NCI-H82 treated with DMSO at 0.1 percent for 48 hours (cell line): ENCODE measurements at regions not wholly inside any gene's neighbourhood (a gene's known extent, or its start where the extent isn't known, plus 50 kb on each side); places are given as distances from the start of the nearest gene placed in this dataset.
"Not testable (repeated sequence)": the region's sequence is repeated elsewhere in the genome, so short reads cannot be mapped to it uniquely, and the experiment has no call there.

Source experiments
- DNase-seq: peaks from one replicate; lab custom pipeline; 2025; ENCODE audit not compliant: unreplicated experiment; lab: John Stamatoyannopoulos, UW

DNA sequence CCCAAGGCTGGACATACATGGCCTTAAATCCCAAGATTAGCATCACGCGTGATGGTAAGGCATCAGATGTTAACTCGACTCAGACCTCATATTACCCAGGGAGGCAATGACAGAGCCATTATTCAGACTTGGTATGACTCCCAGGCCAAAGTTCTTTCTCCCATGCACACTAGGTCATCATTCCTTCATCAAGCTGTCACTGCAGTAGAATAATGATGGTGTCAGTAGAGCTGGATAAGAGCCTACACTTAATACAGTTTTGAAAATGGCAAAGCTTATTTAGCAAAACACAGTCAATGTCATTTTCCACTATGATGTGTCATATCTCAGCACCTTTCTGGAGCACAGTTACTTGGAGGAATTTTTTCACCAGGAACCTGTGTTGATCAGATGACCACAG, 663.3 kb downstream of the SUCLG1 start:
- DNase-seq: no peak

DNA sequence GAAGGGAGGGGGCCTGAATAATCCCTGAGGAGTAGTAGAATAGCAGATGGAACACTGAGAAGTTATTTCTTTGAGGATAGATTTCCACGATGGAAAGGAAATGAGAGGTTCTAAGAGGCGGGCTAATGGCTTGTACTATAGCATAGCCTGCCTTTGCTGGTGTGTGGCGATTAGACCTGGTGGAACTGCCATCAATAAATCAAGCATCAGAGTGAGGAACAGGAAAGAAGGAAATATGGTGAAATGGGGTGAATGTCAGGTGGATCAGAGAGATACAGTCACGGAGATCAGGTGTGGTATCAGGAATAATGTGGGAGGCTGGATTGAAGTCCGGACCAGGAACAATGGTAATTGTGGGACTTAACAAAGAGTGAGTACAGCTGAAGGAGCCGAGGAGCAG, 668.6 kb downstream of the SUCLG1 start:
- not testable (repeated sequence) for DNase-seq

DNA sequence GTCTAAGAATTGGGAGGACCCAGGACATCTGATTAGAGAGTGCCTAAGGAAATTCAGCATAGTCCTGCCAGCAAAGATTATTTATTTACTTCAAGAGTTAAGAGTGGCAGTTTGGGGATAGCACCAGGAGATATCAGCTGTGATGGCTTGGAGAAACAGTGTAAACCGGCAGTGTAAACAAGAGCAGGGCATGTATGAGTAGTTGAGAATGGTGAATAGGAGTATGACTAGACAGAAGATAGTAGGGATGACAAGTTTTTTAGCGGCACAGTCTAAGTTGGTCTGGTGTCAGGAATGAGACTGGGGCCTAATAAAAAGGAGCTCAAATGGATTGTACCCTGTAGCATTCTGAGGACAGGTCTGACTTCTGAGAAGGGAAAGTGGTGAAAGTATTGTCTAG, 669.4 kb downstream of the SUCLG1 start:
- DNase-seq: not testable (repeated sequence)

DNA sequence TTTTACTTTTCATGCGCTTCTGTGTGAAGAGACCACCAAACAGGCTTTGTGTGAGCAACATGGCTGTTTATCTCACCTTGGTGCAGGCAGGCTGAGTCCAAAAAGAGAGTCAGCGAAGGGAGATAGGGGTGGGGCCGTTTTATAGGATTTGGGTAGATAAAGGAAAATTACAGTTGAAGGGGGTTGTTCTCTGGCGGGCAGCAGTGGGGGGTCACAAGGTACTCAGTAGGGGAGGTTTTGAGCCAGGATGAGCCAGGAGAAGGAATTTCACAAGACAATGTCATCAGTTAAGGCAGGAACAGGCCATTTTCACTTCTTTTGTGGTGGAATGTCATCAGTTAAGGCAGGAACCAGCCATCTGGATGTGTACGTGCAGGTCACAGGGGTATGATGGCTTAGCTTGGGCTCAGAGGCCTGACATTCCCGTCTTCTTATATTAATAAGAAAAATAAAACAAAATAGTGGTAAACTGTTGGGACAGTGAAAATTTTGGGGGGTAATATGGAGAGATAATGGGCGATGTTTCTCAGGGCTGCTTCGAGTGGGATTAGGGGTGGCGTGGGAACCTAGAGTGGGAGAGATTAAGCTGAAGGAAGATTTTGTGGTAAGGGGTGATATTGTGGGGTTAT, 670.0 kb downstream of the SUCLG1 start:
- DNase-seq: not testable (repeated sequence)

DNA sequence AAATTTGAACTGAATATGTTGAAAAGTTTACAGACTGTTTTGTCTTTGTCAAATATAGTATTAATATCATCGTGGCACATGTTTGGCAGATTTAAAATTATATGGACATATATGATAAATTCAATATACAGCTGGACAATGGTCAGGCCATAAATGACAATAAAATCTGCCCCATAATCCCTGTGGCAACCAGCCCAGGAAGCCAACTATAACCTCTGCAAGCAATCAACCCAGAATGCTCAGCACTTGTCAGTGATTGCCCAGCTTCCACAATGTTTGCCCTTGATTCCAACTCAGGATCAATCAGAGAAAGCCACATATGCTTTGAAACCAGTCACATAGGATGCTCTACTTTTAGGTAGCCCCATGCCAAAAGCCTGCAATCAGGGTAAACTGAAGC, 671.9 kb downstream of the SUCLG1 start:
- DNase-seq: no peak

DNA sequence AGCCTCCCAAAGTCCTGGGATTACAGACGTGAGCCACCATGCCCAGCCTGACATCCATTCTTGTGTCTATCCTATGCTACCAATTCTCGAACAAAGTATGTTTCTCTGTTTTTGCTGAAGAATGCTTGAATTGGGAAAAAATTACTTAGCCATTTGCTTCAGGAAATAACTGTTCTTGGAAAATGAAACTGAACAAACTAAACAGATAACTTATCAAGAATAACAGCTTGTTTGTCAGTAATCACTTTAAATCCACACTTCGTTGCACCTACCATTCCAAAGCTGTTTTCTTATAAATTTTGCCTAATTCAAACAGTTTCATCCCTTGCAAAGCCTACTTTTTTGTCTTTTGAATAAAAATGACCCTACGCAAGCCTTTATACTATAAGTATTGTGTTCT, 672.9 kb downstream of the SUCLG1 start:
- no peak for DNase-seq

DNA sequence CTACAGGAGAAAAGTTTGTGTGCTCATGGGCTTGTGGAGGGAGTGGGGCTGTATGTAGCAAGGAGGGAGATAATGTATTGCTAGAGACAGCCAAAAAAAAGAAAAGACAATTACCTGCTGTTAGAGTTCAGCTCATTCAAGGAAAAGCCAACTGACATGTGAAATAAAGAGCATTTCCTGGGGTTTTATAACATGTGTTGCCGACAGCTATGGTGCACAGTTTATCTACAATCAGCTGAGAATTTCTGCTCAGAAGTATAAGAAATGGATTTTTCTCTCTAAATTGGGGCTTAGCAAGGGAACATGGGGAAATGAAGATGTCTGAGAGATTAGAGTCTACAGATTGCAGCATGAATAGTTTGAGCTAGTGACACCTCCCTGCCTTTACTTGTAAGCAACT, 674.1 kb downstream of the SUCLG1 start:
- no peak for DNase-seq

DNA sequence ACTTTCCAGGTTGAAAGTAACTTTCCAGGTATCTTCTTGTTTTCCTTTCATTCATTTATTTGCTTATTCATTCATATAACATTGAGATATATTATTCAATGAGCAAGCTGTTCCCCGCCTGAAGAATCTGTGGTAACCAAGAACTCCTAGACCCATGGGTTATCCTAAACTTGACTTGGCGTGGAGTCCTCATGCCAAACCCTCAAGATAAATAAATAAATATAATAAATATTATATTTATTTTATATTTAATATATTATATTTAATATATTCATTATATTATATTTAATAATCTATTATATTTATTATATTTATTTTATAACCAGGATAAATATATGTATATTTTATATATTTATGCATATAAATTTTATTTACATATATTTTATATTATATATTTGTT, 674.8 kb downstream of the SUCLG1 start:
- DNase-seq: no peak

DNA sequence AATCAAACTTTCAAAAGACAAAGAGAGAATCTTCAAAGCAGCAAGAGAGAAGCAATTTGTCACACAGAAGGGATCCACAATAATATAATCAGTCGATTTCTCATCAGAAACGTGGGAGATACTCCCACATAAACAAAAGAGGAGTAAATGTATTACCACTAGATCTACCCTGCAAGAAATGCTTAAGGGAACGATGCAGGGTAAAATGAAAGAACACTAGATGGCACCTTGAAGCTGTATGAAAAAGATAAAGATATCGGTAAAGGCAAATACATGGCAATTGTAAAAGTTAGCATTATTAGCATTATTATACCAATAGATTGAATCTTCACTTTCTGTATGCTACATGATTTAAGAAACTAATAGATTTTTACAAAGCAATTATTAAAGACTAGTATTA, 677.0 kb downstream of the SUCLG1 start:
- DNase-seq: no peak

DNA sequence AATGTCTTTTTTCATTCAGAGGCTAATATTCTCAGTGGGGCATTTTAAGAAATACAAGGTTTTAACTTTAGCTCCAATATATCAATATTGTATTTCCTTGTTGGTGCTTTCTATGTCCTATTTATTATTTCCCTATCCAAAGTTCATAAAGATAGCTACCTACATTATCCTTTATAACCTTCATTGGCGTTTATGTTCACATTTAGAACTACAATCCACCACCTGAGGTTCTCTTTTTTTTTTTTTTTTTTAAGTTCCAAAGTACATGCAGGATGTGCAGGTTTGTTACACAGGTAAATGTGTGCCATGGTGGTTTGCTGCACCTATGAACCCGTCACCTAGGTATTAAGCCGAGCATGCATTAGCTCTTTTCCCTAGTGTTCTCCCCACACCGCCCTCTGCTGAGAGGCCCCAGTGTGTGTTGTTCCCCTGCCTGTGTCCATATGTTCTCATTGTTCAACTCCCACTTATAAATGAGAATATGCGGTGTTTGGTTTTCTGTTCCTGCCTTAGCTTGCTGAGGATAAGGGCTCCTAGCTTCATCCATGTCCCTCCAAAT, 694.6 kb downstream of the SUCLG1 start:
- no peak for DNase-seq

DNA sequence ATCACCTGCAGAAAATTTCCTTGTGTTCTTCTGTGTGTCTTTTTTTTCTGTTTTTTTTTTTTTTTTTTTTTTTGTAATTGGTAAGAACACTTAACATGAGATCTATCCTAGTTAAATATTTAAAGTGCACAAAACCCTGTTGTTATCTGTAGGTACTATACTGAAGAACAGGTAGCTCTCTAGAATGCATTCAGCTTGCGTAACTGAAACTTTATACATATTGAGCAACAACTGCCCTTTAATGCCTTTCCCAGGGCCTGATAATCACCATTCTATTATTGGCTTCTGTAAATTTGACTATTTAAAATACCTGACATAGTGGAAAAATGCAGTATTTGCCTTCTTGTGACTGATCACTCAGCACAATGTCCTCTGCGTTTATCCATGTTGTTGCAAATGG, 701.8 kb downstream of the SUCLG1 start:
- no peak for DNase-seq

DNA sequence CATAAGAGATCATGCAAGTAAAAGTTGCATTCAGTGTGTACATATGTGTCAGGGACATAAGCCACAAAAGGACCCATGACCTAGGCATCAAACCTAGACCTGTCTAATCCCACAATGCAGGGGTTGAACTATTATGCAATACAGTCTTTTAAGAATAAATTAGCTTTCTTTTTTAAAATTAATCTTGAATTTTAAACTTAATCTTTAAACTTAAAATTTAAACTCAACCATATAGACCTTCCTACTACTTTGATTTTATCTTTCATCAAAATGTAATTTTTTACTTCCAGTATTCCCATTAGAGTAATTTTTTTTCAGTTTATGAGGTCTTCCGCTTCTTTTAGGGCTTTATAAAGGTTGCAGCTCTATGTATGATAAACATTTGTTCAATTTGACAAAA, 702.9 kb downstream of the SUCLG1 start:
- no peak for DNase-seq

DNA sequence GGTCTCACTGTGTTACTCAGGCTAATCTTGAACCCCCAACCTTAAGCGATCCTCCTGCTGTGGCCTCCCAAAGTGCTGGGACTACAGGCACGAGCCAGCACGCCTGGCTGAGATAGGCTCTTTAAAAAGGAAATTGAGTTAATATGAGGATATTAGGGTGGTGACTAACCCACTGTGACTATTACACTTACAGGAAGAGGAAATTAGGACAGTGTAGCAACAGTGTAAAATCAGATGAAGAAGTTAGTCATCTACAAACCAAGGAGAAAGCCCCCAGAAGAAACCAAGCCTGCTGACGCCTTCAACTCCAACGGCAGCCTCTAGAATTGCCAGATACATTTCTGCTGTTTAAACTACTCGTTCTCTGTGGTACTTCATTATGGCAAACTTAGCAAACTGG, 711.9 kb downstream of the SUCLG1 start:
- DNase-seq: no peak

DNA sequence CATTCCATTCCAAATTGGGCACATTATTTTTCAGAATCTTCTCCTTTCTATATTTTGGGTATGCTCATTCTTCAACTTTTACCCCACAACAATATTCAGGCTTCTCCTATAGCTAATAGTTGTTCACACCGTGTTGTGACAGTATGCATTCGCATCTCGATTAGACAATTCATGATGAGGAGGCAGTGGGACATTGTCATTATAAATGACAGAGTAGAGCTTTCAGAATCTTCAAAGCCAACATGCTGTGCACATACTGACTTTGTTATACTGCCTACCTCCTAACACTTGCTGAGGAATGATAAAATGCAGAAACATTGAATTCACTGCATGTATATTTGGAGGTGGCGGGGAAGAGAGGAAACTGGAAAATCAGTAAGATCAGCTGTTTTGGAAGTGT, 714.2 kb downstream of the SUCLG1 start:
- no peak for DNase-seq

DNA sequence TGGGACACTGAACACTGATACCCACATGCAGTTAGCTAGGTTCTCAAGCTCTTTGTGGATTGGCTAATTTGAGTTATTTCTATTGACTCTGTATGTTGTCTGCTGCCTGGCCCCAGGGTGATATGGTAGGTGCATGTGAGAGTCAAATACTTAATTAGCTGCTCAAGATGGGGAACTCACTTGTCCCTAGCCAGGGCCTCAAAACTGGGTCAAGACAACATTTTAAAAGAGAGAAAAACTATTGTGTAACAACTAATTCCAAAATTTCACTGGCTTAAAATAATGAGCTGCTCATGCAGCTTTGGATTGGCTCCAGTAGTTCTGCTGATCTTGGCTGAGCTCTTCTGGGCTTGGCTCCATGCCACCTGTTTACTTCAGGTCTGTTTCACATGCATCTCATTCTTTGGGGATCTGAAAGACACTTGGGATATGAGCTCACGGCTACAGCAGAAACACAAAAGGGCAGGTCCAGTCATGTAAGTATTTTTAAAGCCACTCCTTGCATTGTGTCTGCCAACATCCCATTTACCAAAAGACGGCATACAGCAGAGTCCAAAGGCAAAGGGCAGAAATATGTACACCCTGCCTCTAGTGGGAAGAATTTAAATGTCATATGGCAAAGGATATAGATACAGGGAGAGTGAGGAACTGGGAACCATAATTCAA, 716.8 kb downstream of the SUCLG1 start:
- no peak for DNase-seq

DNA sequence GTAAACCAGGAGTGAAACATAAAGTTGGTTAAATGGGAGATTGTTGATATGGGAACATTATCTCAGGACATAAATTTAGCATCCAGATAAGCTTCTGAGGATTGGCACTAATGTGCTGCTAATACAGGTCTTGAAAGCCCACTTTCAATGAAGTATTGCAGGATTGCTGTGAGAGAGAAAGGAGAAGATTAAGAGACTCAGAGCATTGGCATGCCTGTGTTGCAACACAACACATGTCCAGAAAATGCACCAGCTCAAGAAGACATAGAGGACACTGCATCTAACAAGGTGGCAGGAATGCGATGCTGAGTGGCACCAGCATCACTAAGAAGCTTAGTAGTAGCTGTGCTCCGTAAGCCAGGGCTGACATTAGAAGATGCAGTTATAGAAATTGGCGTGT, 728.9 kb downstream of the SUCLG1 start:
- no peak for DNase-seq

DNA sequence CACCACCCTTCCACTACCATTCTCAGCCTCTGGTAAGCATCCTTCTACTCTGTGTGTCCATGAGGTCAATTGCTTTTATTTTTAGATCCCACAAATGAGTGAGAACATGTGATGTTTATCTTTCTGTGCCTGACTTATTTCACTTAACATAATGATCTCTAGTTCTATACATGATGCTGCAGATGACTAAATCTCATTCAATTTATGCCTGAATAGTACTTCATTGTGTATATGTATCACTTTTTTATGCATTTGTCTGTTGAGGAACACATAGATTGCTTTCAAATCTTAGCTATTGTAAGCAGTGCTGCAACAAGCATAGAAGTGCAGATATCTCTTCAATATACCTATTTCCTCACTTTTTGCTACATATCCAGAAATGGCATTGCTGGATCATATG, 733.3 kb downstream of the SUCLG1 start:
- DNase-seq: no peak

DNA sequence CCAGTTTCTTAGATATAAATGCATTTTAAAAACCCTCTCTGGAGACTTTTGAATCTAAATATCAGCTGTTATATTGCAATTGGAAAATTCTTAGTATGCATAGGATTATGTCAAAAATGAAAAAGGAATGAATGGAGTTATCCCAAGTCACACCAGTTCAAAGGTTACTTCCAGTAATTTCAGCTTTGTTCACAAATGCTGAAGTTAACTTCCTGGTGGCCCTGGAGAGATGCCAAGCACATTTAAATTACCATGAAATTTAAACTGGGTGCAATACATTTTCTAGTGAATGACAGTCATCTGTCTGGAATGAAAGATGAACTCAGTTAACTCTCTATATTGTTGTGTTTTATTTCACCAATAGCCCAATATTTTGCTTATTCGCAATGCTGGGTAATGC, 753.9 kb downstream of the SUCLG1 start:
- DNase-seq: no peak

DNA sequence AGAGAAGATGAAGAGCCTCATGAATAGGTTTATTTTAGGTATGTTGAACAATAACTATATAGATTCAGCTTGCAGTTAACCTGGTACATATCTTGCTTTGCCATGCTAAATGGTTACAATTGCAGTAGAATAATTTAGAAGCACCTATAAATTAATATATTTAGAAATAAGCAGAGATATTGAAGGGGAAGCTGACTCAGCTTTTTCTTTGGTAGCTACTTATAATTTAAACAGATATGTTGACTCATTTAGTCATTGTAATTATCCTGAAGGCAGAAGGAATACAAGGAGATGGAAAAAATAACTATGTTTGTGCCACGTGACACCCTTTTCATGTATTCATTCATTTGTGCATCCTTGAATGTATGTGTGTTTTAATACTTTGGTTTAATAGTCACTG, 755.5 kb downstream of the SUCLG1 start:
- DNase-seq: no peak

DNA sequence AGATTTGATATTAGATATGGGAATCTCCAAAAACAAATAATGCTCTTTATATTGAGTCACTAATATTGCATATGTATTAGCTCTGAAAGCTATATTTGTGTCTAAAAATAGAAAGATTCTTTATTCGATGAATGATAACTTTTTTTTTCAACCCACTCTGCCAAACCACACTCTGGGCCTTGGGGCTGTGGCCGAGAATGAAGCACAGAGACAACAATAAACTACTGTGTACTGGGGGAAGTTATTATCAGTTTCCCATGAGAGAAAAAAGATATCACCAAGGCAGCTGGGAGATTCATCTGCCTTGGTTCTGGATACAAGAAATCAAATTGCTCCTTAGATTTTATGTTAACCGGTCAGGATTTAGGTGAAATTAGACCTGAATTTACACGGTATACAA, 762.2 kb downstream of the SUCLG1 start:
- no peak for DNase-seq

DNA sequence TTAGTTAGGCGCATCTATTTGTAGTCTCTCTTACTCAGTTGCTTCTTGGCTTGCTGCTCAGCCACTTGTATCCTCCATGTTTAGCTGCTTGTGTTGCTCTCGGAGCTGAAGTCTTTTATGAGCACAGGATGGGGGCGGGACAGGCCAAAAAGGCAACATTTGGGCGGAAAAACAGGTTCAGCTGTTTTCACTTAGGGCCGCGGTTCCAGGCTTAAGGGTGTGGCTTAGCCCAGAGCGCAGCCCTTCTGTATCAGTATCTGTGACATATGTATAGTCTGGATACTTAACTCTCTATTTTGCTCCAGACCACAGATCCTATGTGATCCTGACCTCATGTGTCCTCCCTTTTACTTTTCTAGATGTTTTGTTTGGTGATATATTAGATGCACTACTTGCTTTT, 763.5 kb downstream of the SUCLG1 start:
- no peak for DNase-seq

DNA sequence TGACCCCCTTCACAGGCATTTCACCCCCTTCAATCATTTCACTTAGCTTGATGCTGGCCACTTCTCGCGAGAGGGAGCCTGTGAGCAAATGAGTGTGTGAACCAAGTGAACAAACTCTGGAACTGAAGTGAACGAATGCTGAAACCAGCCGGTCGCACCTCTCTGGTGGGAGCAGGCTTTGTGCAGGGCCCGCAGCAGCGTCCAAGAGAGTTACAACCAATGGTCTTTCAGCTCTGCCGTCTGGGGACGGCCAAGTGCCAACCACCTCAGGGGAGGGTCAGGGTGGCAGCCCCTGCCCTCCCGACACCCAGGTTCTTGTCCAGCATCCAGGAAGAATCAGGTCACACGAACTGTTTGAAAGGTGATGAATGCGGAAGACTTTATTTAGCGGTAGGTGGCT, 764.0 kb downstream of the SUCLG1 start:
- DNase-seq: no peak

DNA sequence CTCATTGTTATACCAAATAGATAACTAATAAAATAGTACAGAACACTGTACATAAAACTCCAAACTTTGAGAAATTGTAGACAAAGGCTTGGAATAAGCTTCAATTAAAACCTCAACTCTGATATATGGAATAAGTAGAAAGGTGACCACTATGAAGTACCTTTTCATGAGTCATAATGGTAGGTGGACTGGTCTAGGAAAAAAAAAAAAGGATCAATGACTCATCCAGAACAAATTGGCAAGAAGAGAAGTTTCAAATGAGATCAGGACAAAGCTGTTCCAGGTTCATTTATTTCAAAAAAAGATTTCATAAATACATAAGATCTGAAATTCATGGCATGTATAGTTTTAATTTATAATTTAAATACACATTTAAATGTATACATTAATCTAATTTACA, 769.7 kb downstream of the SUCLG1 start:
- DNase-seq: no peak
